Left renal cortex interstitium (tissue), 4 donors: ENCODE measurements at regions not wholly inside any gene's neighbourhood (a gene's known extent, or its start where the extent isn't known, plus 50 kb on each side); places are given as distances from the start of the nearest gene placed in this dataset.

Source experiments
- DNase-seq, 4 donors: peaks; one replicate each; pipeline ENCODE4 v3.0.0-alpha.2; 2013; ENCODE audit warnings: low read depth in 4 of 4, low spot score in 2 of 4, missing footprints in 1 of 4

DNA sequence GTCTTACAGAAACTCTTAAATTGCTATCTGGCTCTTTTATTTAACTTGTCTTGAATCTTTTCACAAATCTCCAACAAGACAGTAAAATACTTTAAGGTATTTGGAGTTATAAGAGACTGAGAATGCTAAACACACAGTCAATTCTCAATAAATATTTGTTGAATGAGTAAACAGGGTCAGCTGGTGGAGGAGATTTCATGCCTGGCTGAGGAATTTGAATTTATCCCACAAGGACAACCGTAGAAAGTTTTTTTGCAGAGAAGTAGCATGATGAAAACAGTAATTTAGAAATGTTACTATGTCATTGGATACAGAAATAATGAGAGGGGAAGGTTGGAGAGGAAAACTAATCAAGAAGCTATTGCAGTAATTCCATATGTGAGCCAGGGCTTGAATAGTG lies 1223.7 kb downstream of the PCDH17 start:
- DNase-seq = no peak

GRCh38 chr13:58858870-58859371 lies 1227.4 kb downstream of the PCDH17 start:
- DNase-seq = no peak

DNA sequence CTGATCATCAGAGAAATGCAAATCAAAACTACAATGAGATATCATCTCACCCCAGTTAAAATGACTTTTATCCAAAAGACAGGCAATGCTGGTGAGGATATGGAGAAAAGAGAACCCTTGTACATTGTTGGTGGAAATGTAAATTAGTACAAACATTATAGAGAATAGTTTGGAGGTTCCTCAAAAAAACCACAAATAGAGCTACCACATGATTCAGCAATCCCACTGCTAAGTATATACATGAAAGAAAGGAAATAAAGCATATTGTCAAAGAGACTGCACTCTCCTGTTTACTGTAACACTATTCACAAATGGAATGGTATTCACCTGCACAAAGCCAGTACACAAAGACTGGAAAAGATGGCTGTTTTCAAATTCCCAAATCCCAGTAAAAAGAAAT lies 1233.7 kb downstream of the PCDH17 start:
- no peak for DNase-seq

- no peak for DNase-seq
Observed at GRCh38 chr13:58869566-58869965, 1238.0 kb downstream of the PCDH17 start.

- no peak for DNase-seq
Observed at GRCh38 chr13:58876473-58876872, 1244.9 kb downstream of the PCDH17 start.

DNA sequence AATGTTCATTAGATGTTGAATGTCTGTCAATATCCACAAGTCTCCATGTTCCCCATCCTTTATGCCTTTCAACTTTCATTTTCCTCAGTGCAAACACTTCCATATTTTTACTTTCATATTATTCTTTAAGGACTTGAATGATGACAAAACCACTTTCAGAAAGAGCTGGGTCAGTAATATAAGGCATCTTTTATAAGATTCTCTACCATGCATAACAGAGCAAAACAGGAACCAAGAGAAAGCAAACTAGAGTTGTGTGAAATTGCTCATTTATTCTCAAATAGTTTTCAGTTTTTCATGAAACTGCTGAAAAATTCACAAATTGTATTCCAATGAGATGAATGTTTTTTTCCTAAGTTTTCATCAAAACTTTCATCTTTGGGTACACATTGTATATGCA lies 1247.6 kb downstream of the PCDH17 start:
- DNase-seq = no peak

- no peak for DNase-seq
Observed at GRCh38 chr13:58882516-58882915, 1251.0 kb downstream of the PCDH17 start.

GRCh38 chr13:58883405-58883804 lies 1251.9 kb downstream of the PCDH17 start:
- DNase-seq = no peak

GRCh38 chr13:58884353-58885209 lies 1253.0 kb downstream of the PCDH17 start:
- DNase-seq = peak in 1 of 4 donors; percentile 20

- no peak for DNase-seq
Observed at GRCh38 chr13:58889474-58889873, 1257.9 kb downstream of the PCDH17 start.

DNA sequence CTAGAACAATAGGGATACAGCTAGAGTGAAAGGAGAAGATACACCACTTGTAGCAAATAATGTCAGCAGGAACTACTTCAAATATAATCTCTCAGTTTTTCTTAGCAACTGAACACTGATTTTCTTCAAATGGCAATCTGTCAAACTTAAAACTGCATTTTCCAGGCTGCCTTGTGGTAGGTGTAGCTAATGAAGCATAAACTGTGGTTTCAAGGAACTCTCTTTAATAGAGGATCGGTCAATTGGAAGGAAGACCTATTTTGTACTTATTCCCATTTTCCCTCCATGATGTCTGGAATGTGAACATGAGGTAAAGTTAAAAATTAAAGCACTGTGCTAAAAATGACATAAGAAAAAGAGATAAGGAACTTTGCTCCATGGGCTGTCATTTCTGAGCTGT lies 1261.9 kb downstream of the PCDH17 start:
- no peak for DNase-seq

- DNase-seq = no peak
Observed at GRCh38 chr13:58906329-58907007, 1257.3 kb downstream of the DIAPH3 start.

- no peak for DNase-seq
Observed at GRCh38 chr13:58907347-58907746, 1256.4 kb downstream of the DIAPH3 start.

DNA sequence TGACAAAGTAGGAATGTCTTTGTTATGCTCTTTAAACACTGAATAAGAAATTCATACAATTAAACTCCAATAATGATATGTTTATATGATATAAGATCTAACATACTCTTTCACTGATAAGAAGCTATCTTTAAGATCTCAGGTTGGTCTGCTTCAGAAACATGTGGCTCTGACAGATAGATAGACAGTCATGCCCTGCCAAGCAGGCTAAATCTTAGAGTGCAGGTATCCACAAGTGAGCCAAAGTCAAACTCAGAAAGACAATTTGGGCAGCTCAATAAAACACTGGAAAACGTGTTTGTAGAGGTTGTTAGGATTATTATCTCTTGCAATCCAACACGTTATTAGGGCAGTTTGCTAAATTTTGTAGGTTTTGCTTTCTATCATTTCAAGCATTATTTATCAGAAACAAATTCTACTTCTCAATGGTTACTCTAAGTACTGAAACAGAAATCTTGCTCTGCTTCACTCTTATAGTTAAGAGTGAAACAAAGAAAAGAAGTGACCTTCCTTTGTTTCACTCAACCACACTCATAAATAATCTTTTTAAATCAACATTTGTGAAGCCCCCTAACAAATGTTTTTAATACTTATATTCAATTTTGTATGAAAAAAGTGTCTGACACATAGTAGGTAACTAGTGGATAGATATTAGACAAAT lies 1255.6 kb downstream of the DIAPH3 start:
- no peak for DNase-seq

- DNase-seq = peak in 2 of 4 donors; percentile 2 to 3
Observed at GRCh38 chr13:58919551-58919950, 1244.2 kb downstream of the DIAPH3 start.

- DNase-seq = no peak
Observed at GRCh38 chr13:58921129-58921528, 1242.6 kb downstream of the DIAPH3 start.

DNA sequence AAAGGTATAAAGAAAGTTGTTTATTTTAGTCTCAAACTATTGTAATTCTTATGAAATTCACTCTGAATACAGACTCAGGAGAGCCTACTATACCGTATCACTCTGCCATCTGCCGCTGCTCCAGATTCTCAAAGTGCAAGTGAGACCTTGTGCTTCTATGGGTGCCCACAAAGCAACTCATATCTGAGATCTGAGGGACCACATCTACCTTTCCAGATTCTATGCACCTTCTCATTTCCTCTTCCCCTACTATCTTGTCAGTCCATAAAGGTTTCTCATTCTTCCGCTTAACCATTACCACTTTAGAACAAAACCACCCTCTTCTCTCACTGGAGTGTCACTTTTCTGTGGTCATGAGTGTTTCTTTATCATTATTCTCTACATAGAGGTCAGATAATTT lies 1236.9 kb downstream of the DIAPH3 start:
- no peak for DNase-seq

- DNase-seq = no peak
Observed at GRCh38 chr13:58933475-58933874, 1230.3 kb downstream of the DIAPH3 start.

GRCh38 chr13:58935689-58936088 lies 1228.0 kb downstream of the DIAPH3 start:
- no peak for DNase-seq

DNA sequence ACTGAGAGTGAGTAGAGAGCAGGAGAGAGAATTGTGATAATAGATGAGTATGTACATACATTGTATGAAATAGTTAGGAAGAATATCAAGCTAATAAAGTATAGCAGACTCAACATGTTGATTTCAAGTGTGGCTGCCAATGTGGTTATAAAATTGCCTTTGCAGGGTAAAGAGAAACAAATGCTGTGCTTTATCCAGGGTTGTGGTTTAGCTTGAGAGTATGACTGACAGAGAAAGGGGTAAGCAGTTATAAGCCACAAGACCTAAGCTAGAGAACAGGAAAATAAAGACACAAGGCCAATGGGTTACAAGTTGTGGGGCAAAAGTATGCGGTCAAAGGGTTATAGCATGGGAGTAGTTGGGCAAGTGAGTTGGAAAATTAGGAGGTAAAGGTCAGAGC lies 1217.5 kb downstream of the DIAPH3 start:
- no peak for DNase-seq

GRCh38 chr13:58949646-58950045 lies 1214.1 kb downstream of the DIAPH3 start:
- DNase-seq = no peak
